Stimulated activated CD4-positive, alpha-beta T cell treated with anti-CD3 and anti-CD28 coated beads, TNF-alpha, amount 100 ng/mL, for 24 hours (primary cell): ENCODE measurements at regions not wholly inside any gene's neighbourhood (a gene's known extent, or its start where the extent isn't known, plus 50 kb on each side); places are given as distances from the start of the nearest gene placed in this dataset.
"Not testable (repeated sequence)": the region's sequence is repeated elsewhere in the genome, so short reads cannot be mapped to it uniquely, and the experiment has no call there.

Experiments
- DNase-seq, 3 experiments: peaks; one replicate each; pipeline ENCODE4 v3.0.0-alpha.2; 2020; ENCODE audit warnings: low read depth in 3 of 3

GRCh38 chr9:126056312-126057021 is 270.2 kb upstream of the MVB12B start:
- DNase-seq, result no peak

GRCh38 chr9:126057121-126057825 is 269.4 kb upstream of the MVB12B start:
- no peak for DNase-seq

GRCh38 chr9:126058011-126058531 is 268.6 kb upstream of the MVB12B start:
- no peak for DNase-seq

GRCh38 chr9:126058591-126058990 is 268.0 kb upstream of the MVB12B start:
- no peak for DNase-seq

- DNase-seq, result no peak
Observed at GRCh38 chr9:126061575-126061974, 265.1 kb upstream of the MVB12B start.

- DNase-seq, result no peak
Observed at GRCh38 chr9:126062158-126062886, 264.3 kb upstream of the MVB12B start.

- no peak for DNase-seq
Observed at GRCh38 chr9:126063326-126063725, 263.3 kb upstream of the MVB12B start.

- DNase-seq, result no peak
Observed at GRCh38 chr9:126066131-126066530, 260.5 kb upstream of the MVB12B start.

GRCh38 chr9:126067031-126067734 is 259.4 kb upstream of the MVB12B start:
- DNase-seq, result no peak

- no peak for DNase-seq
Observed at GRCh38 chr9:126068534-126069230, 257.9 kb upstream of the MVB12B start.

GRCh38 chr9:126069400-126069955 is 257.2 kb upstream of the MVB12B start:
- DNase-seq, result no peak

GRCh38 chr9:126070058-126070655 is 256.5 kb upstream of the MVB12B start:
- no peak for DNase-seq

- no peak for DNase-seq
Observed at GRCh38 chr9:126071076-126071750, 255.4 kb upstream of the MVB12B start.

GRCh38 chr9:126077656-126078055 is 249.0 kb upstream of the MVB12B start:
- not testable (repeated sequence) for DNase-seq

GRCh38 chr9:126080641-126081040 is 246.0 kb upstream of the MVB12B start:
- DNase-seq, result no peak

GRCh38 chr9:126081746-126082145 is 244.9 kb upstream of the MVB12B start:
- DNase-seq, result no peak

- DNase-seq, result no peak
Observed at GRCh38 chr9:126084008-126084407, 242.6 kb upstream of the MVB12B start.

- no peak for DNase-seq
Observed at GRCh38 chr9:126084696-126085095, 241.9 kb upstream of the MVB12B start.

- no peak for DNase-seq
Observed at GRCh38 chr9:126085170-126085569, 241.5 kb upstream of the MVB12B start.

- no peak for DNase-seq
Observed at GRCh38 chr9:126088336-126088735, 238.3 kb upstream of the MVB12B start.
